ENCODE measurements at regions not wholly inside any gene's neighbourhood (a gene's known extent, or its start where the extent isn't known, plus 50 kb on each side); places are given as distances from the start of the nearest gene placed in this dataset.

DNA sequence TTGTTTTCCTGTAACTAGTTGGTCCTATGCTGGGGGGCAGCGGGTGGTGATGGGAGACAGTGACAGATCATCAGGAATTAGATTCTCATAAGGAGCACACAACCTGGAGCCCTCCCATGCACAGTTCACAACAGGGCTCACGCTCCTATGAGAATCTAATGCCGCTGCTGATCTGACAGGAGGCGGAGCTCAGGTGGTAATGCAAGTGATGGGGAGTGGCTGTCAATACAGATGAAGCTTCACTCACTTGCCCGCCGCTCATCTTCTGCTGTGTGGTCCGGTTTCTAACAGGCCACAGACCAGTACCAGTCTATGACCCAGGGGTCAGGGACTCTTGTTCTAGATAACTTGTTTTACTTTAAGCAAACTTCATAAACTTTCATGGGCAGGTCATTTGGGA, 205.3 kb upstream of the SLC14A2 start:
- Mint-ChIP-seq H3K9me3 (peaks cover 0 to 7% (median 0%) of the 10 kb centered on the region in 7 donors), H3K27ac (no peak overlapping the region), H3K36me3 (no peaks in the 10 kb centered on the region), H3K4me1 (no peaks in the 10 kb centered on the region), H3K27me3 (peaks cover 4 to 45% (median 29%) of the 10 kb centered on the region in 3 donors), H3K4me3 (no peak overlapping the region)
- ATAC-seq (ENCODE audit: low read depth in 2 of 2) (no peak), DNase-seq (no peak)

DNA sequence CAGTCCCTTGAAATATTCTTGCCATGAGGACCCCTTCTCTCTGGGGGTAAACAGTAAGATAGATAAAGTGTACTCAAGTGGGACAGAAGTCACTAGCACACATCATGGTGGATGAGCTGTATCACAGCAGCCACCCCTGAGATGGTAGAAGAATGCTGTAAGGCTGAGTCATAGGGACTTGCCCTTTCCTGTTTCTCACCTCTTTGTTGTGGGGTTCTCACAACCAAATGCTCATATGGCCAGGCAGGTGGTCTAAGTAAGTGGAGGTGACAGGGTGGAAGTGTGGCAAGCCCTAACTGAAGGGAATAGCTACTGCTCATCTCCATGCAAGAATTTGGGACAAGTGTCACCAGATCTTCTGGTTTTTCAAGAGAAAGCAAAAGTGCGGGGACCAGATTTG, 202.7 kb upstream of the SLC14A2 start:
- no peak overlapping the region for H3K27ac Mint-ChIP-seq
- H3K36me3 Mint-ChIP-seq: no peaks in the 10 kb centered on the region
- ATAC-seq (ENCODE audit: low read depth in 2 of 2) (no peak), DNase-seq (no peak)
- no peak overlapping the region for H3K4me3 Mint-ChIP-seq
- H3K27me3 Mint-ChIP-seq: peaks cover 8 to 45% (median 27%) of the 10 kb centered on the region in 3 donors
- no peaks in the 10 kb centered on the region for H3K9me3 Mint-ChIP-seq
- H3K4me1 Mint-ChIP-seq: no peaks in the 10 kb centered on the region

DNA sequence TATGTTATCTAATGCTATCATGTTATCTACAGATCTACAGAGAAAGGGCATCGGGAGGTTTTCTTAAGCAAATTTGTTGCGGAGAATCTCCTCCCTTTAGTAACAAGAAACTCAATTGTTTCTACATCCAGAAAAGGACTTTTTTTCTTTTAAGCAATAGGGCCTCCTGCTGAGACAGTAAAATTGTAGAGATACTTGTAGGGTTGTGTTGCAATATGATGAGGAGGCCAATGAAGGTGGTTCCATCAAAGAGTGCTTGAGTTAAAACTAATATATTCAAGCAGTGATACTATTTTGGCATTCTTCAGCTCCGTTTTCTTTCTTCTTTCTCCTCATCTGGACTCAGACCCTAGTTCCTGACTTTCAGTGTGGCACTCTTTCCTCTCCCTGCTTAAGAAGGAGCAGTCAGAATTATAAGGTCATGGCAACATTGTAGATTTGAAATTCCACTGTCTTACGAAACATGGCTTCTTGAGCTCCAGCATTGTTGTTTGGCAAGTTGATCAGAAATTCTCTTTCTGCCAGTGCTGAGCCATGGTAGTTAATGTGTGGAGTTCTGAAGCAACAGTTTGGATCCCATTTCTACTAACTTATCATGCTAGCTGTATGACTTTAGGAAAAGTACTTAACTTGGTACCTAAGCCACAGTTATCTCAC, 202.0 kb upstream of the SLC14A2 start:
- Mint-ChIP-seq H3K4me1 (no peaks in the 10 kb centered on the region), H3K36me3 (no peaks in the 10 kb centered on the region), H3K9me3 (no peaks in the 10 kb centered on the region), H3K27ac (no peak overlapping the region), H3K4me3 (no peak overlapping the region), H3K27me3 (peaks cover 8 to 43% (median 27%) of the 10 kb centered on the region in 3 donors)
- DNase-seq (no peak), ATAC-seq (ENCODE audit: low read depth in 2 of 2) (no peak)

DNA sequence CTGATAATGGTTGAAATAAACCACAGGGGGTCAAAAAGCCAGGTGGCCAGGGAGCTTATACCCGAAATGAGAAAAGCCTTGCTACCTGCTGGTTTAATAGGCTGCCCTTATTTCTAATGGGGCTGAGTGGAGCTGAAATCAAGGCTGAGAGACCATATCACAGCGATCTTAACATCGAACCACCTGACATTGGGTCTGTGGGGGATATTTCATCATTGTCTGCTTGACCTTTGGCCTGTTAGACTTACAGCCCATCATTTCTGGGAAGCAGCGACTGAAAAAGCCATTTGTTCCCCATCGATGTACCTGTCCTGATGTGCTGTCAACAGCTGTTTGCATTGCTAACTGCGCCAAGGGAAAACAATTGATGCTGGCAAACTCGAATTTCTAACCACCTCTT, 199.7 kb upstream of the SLC14A2 start:
- no peak overlapping the region for H3K27ac Mint-ChIP-seq
- ATAC-seq (ENCODE audit: low read depth in 2 of 2): no peak
- H3K9me3 Mint-ChIP-seq: peaks cover 0 to 2% (median 0%) of the 10 kb centered on the region in 7 donors

DNA sequence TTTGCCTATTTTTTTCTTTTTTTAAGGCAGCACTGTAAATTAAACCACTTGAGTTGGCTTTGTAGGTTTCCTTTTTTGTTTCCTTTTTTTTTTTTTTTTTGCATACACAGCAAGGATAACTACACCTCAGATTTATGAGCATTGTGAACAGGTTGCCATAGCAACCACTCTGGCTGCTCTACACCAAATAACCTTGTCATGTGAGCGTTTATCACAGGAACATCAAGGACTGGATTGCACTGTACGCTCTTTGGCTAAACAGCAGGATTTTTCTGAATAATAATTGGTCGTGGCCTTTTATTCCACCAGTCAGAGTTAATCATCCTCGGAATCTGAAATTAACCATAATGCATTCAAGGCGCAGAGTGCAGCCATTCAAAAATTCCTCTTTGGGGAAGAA, 199.1 kb upstream of the SLC14A2 start:
- no peaks in the 10 kb centered on the region for H3K4me1 Mint-ChIP-seq
- H3K27ac Mint-ChIP-seq: no peak overlapping the region
- DNase-seq: no peak
- H3K36me3 Mint-ChIP-seq: no peaks in the 10 kb centered on the region
- peaks cover 12 to 35% (median 22%) of the 10 kb centered on the region in 3 donors for H3K27me3 Mint-ChIP-seq
- H3K9me3 Mint-ChIP-seq: peaks cover 0 to 2% (median 0%) of the 10 kb centered on the region in 7 donors
- no peak overlapping the region for H3K4me3 Mint-ChIP-seq
- no peak for ATAC-seq (ENCODE audit: low read depth in 2 of 2)

More for the DNA sequence above, 199.7 kb upstream of the SLC14A2 start:
- Mint-ChIP-seq H3K27me3 (peaks cover 12 to 35% (median 22%) of the 10 kb centered on the region in 3 donors), H3K4me1 (no peaks in the 10 kb centered on the region), H3K4me3 (no peak overlapping the region), H3K36me3 (no peaks in the 10 kb centered on the region)
- no peak for DNase-seq

DNA sequence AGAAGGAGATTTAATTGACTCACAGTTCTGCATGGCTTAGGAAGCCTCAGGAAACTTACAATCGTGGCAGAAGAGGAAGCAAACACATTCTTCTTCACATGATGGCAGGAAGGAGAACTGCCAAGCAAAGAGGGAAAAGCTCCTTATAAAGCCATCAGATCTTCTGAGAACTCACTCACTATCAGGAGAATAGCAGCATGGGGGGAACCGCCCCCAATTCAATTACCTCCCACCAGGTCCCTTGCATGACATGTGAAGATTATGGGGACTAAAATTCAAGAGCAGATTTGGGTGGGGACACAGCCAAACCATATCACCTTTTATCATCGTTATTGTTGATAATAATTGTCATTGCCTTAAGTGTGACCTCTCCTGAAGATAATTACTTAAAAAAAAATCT, 197.9 kb upstream of the SLC14A2 start:
- ATAC-seq (ENCODE audit: low read depth in 2 of 2) (no peak), DNase-seq (no peak)
- Mint-ChIP-seq H3K9me3 (peaks cover 0 to 2% (median 0%) of the 10 kb centered on the region in 7 donors), H3K27me3 (peaks cover 8 to 23% (median 12%) of the 10 kb centered on the region in 3 donors), H3K36me3 (no peaks in the 10 kb centered on the region), H3K4me3 (no peak overlapping the region), H3K27ac (no peak overlapping the region), H3K4me1 (no peaks in the 10 kb centered on the region)

DNA sequence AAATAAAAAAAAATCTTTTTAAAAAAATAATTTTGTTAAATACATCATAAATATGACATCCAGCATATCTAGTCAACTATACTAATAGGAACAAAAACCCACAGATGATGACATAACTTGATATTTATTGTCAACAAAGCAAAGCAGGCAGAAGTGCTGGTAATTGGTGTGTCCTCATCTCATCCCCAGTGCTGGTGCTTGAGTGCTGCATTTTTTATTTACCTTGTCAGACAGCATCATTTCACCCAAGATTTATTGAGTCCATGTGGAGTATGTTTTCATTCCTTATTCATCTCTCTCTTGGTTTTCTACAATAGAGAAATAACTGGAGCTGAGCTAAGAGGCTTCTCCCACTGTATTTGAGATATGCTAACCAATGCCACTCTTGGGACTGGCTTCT, 191.6 kb upstream of the SLC14A2 start:
- Mint-ChIP-seq H3K4me1 (no peaks in the 10 kb centered on the region), H3K27ac (no peak overlapping the region), H3K36me3 (no peaks in the 10 kb centered on the region), H3K9me3 (peaks cover 0 to 1% (median 0%) of the 10 kb centered on the region in 7 donors), H3K27me3 (peaks cover 21 to 23% (median 21%) of the 10 kb centered on the region in 3 donors), H3K4me3 (no peak overlapping the region)
- DNase-seq (no peak), ATAC-seq (ENCODE audit: low read depth in 2 of 2) (no peak)

DNA sequence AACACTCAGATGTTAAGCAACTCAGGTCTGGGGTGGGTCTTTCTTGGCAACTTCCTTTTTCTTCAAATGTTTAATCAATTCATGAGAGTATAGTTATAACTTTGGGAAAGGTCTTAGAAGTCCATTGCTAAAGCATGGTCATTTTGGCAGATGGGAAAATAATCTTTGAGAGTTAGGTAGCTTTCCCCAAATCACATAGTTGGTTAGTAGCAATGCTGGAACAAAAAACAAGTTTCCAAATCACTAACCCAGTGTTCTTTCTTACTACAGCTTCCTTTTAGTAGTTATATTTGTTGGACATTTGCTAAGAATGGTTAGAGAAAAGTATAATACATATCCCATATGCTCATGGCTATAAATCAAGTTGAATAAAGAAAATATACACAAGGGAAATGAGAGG, 185.2 kb upstream of the SLC14A2 start:
- H3K9me3 Mint-ChIP-seq: peaks cover 0 to 2% (median 0%) of the 10 kb centered on the region in 7 donors
- H3K4me3 Mint-ChIP-seq: no peak overlapping the region
- H3K27ac Mint-ChIP-seq: no peak overlapping the region
- peaks cover 0 to 6% (median 3%) of the 10 kb centered on the region in 3 donors for H3K4me1 Mint-ChIP-seq
- ATAC-seq (ENCODE audit: low read depth in 2 of 2) (no peak), DNase-seq (no peak)
- H3K36me3 Mint-ChIP-seq: no peaks in the 10 kb centered on the region
- H3K27me3 Mint-ChIP-seq: peaks cover 21 to 36% (median 31%) of the 10 kb centered on the region in 3 donors

DNA sequence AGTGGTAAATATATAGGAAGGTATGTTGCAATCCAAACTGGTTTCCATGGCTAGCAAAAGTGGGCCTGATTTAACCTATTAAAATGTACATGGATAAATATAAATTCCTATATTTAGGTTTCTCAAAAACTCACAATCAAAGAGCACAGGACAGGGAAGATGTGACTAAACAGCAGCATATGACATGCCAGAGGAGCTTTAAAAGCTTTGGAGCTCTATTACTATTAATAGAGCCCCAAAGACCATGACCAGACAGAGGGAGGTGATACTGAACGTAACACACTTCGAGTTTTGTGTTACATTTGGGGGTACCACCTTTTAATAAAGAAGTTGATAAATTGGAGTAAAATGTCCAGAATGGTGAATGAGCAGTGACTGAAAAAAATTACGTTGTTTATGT, 179.5 kb upstream of the SLC14A2 start:
- Mint-ChIP-seq H3K4me3 (no peak overlapping the region), H3K9me3 (peaks cover 0 to 2% (median 0%) of the 10 kb centered on the region in 7 donors), H3K4me1 (peaks cover 0 to 6% (median 3%) of the 10 kb centered on the region in 3 donors), H3K27ac (no peak overlapping the region), H3K27me3 (peaks cover 5 to 10% (median 6%) of the 10 kb centered on the region in 3 donors), H3K36me3 (no peaks in the 10 kb centered on the region)
- DNase-seq: no peak
- no peak for ATAC-seq (ENCODE audit: low read depth in 2 of 2)

DNA sequence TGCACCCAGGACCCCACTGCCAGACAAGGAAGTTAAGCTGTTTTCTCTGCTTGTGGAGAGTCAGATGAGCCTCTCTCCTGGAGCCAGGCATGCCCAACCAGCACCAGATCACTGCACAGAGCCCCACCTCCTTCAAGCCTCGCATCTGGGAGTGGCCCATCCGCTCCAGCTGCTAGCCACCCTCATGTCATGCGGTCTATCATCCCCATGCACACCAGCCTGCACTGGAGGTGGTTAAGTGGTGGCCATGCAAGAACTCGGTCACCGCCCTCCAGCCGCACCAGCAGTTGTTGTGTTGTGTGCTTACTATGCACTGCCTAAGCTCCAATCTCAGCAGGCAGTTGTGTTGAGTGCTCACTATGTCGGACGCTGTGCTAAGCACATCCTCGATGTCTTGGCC, 177.9 kb upstream of the SLC14A2 start:
- Mint-ChIP-seq H3K27me3 (peaks cover 5 to 10% (median 9%) of the 10 kb centered on the region in 3 donors), H3K4me1 (peaks cover 0 to 6% (median 3%) of the 10 kb centered on the region in 3 donors), H3K36me3 (no peaks in the 10 kb centered on the region), H3K4me3 (no peak overlapping the region), H3K27ac (no peak overlapping the region), H3K9me3 (peaks cover 0 to 2% (median 0%) of the 10 kb centered on the region in 7 donors)
- DNase-seq: no peak
- ATAC-seq (ENCODE audit: low read depth in 2 of 2): no peak

DNA sequence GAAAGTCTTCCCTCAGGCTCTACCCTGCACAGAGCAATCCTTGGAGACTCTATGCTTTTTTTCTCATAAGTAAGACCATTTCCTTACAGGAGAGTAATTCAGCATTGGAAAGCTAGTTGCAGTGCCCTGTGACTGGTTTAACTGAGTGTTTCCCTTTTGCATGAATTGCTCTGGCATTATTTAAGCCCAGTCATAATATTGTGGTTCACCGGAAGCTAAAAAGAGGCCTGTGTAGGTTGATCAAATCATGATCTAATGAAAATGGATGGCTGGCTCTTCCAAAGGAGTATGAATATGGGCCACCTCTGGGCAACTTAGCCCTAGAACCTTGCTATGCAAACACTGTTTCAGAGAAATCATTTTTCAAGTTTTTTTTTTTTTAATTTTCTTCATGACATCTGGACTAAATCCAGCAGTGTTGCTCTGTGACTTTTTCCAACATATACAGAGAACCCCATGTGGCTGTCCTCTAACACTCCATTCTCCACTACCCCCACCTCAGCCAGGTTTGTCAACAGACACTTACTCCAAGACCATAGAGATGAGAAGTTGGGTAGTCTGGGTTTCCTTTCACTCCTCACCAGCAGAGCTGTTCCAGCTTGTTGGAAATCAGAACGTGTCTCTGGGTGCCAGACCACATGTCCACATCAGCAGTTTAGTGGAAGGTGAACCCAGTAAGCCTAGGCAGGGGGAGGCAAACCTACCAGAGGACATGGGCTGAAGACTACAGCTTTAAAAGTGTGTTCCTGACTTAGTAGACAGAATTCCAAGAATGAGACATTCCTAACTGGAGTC, 175.2 kb upstream of the SLC14A2 start:
- no peaks in the 10 kb centered on the region for H3K36me3 Mint-ChIP-seq
- no peaks in the 10 kb centered on the region for H3K4me1 Mint-ChIP-seq
- no peak overlapping the region for H3K4me3 Mint-ChIP-seq
- H3K27me3 Mint-ChIP-seq: peaks cover 11 to 29% (median 19%) of the 10 kb centered on the region in 3 donors
- DNase-seq: no peak
- H3K27ac Mint-ChIP-seq: peak overlapping the region in 1 of 6 donors; percentile 3
- no peak for ATAC-seq (ENCODE audit: low read depth in 2 of 2)
- H3K9me3 Mint-ChIP-seq: peaks cover 0 to 1% (median 0%) of the 10 kb centered on the region in 7 donors

DNA sequence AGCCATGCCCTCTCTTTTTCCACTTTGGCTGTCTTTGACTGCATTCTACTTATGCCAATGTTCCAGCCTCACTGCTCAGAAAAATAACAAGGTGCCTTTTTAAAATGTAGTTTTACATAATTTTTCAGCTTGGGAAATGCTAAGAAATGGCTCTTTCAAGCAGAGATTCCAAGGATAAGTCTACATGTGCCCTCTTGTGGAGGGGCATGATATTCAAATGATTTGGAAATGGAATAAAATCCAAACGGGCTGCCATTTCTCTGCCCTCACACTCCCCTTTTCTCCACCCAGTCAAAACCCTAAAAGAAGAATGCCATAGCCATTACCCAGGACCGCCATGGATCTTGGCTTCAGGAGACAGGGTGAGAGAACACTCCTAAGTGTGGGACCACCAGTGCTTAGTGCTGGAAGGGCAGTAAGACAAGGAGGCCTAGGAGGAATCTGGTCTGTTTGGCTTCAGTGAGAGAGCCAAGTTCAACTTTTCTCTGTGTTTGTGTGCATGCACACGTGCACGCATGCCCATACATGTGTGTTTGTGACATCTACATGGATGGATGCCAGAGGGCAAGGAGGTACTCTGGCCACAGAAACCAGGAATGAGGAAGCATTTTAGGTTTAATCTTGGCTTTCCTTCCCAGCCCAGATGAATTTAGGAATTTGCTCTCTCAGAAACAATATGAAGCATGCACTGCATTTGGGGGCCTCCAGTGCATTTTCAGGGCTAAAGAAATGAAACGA, 174.0 kb upstream of the SLC14A2 start:
- Mint-ChIP-seq H3K4me1 (no peaks in the 10 kb centered on the region), H3K9me3 (peaks cover 0 to 1% (median 0%) of the 10 kb centered on the region in 7 donors), H3K4me3 (no peak overlapping the region), H3K27me3 (peaks cover 7 to 40% (median 23%) of the 10 kb centered on the region in 3 donors), H3K36me3 (no peaks in the 10 kb centered on the region), H3K27ac (no peak overlapping the region)
- DNase-seq (no peak), ATAC-seq (ENCODE audit: low read depth in 2 of 2) (no peak)

DNA sequence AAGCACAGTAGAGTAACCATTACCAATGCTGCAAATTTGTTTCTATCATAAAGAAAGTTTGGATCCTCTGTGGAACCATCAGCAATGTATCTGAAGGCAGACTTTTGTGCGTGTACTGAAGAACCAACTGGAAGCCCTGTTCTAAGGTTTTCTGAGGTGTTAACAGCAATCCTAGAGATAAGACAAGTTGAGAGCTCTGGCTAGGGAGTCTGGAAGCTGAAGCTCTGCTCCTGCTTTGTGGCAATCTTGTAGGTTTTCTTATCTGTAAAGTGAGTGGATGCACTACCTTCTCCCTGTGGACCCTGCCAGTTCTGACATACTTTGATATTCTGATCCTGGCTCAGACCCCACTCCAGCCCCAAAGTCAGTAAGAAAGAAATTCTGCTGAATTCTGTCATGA, 171.2 kb upstream of the SLC14A2 start:
- Mint-ChIP-seq H3K4me1 (no peaks in the 10 kb centered on the region), H3K36me3 (no peaks in the 10 kb centered on the region), H3K27me3 (peaks cover 19 to 43% (median 26%) of the 10 kb centered on the region in 3 donors), H3K9me3 (peaks cover 0 to 1% (median 0%) of the 10 kb centered on the region in 7 donors), H3K4me3 (no peak overlapping the region), H3K27ac (no peak overlapping the region)
- ATAC-seq (ENCODE audit: low read depth in 2 of 2): no peak
- DNase-seq: no peak
